DMS153 treated with DMSO at 0.1 percent for 48 hours (cell line): ENCODE measurements at regions not wholly inside any gene's neighbourhood (a gene's known extent, or its start where the extent isn't known, plus 50 kb on each side); places are given as distances from the start of the nearest gene placed in this dataset.
"Not testable (repeated sequence)": the region's sequence is repeated elsewhere in the genome, so short reads cannot be mapped to it uniquely, and the experiment has no call there.

Experiments
- DNase-seq: peaks from one replicate; lab custom pipeline; 2025; ENCODE audit not compliant: unreplicated experiment; lab: John Stamatoyannopoulos, UW

DNA sequence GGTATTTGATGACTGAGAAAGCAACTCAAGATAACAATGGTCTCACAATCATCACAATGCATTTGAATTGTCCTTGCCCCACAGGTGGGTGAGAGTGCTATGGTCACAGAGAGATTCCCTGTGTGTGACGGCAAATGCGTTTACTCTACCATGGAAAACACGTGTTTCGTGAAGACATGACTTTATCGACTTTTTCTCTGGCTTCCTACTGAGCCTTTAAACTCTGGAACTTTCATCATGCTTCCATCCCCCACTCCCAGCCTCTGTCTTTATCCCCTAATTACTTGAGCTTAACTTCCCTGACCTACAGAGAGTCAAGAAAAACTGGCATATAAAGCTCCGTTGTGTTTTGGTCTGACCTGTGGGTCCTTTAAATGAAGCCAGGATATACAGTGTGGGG is 414.1 kb upstream of the CLINT1 start:
- DNase-seq: no peak

- no peak for DNase-seq
Observed at GRCh38 chr5:158272409-158272808, 413.5 kb upstream of the CLINT1 start.

DNA sequence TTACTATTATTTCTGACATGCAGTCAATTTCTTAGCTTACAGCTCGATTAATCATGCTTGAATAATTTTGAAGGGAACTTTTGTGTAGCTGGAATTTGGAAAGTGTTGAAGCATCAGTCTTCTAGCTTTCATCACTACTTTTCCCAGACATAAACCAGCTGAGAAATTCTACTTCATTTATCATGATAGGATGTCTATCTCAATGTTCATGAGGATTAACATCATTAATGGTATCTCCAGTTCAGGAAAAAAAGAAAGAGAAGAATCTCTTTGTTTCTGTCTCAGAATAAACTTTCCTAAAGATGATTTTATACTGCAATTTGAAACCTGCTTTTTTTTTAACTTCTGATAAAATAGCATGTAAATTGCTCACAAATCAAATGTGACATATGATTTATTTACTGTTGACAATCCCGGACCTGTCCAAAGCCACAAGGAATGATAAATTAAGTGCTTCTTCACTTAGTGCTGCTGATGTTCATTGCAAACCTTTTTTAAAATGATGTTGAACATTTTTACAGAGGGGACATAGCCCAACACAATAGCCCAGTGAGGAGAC is 412.1 kb upstream of the CLINT1 start:
- no peak for DNase-seq

GRCh38 chr5:158268286-158268685 is 409.3 kb upstream of the CLINT1 start:
- no peak for DNase-seq

DNA sequence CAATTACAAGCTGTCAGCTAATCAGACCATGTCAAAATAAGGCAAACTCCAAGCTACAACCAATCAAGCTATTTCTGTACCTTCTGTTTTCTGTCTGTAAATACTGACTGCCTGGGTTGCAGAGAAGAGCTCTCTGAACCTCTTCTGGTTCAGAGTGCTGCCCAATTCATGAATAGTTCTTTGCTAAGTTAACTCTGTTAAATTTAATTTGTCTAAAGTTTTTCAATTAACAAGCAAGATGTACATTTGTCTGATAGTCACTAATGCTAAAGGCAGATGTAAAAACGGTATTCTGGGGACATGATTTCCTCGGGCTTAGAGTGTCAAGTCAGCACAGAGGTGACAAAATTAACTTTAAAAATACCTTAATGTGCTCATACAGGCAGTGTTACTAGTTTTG is 408.3 kb upstream of the CLINT1 start:
- no peak for DNase-seq

GRCh38 chr5:158265931-158266700 is 407.2 kb upstream of the CLINT1 start:
- no peak for DNase-seq

DNA sequence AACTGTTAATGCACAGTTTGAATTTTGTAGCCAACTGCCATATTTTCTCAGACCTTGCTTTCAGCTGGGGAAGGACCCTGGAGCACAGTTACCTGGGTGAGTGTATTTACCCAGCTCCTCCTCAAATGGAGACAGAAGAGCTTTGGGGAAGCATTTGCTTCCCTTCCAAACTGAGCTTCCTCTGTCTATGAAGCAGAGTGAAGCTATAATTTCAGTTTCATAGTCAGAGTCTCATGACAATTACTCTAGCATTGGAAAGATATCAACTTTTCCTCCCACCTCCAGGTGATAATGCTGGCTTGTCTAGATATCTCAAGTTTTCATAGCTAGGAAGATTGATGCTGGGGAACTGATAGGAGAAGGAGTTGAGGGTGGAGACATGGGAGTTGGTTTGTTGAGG is 406.4 kb upstream of the CLINT1 start:
- no peak for DNase-seq

DNA sequence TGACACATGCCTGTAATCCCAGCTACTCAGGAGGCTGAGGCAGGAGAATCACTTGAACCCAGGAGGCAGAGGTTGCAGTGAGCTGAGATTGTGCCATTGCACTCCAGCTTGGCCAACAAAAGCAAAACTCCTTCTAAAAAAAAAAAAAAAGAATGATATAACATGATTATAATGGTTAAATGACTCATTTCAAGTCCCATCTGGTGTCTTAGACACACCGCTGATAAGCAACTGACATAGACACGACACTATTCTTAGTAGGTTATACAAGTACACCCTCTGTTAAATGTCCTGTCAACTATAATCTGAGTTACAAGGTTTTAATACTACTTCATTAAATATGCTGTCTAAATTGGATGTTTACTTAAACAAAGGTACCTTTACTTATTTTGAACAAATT is 405.3 kb upstream of the CLINT1 start:
- no peak for DNase-seq

- no peak for DNase-seq
Observed at GRCh38 chr5:158261674-158262367, 402.9 kb upstream of the CLINT1 start.

DNA sequence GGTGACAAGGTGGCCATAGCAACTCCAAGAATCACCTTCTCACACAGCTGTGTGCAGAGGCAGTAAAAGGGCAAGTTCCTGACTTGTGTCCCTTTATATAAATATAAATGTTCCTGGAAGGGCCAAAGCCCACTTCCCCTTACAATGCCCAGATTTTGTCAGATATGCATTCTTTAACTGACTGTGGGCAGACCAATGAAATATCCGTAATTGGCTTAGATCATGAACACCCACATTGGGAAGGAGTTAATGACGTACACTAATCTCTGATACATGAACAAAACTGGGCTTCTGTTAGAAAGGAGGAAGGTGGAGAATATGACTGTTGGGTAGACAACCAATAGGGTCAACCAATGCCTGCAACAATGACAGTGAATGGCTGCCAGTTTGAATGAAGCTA is 397.2 kb upstream of the CLINT1 start:
- no peak for DNase-seq

- DNase-seq: no peak
Observed at GRCh38 chr5:158255609-158256008, 396.7 kb upstream of the CLINT1 start.

DNA sequence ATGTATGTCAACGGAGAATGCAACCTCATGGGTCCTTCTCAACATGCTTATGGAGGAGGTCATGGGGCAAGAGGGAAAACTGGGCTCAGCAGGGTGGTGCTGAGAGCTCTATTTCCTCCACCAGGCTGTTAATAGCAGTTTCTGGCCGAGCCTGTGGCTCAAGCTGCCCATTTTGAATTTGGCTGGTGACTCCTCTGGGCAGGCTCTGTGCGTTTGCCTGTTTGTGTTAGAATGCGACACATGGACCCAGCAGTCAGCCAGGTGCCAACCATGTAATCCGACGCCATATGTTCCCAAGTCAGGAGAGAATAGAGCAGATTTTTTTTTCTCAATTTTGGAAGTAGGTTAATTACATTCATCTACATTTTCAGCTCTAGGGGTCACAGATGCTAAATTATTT is 387.7 kb upstream of the CLINT1 start:
- no peak for DNase-seq

DNA sequence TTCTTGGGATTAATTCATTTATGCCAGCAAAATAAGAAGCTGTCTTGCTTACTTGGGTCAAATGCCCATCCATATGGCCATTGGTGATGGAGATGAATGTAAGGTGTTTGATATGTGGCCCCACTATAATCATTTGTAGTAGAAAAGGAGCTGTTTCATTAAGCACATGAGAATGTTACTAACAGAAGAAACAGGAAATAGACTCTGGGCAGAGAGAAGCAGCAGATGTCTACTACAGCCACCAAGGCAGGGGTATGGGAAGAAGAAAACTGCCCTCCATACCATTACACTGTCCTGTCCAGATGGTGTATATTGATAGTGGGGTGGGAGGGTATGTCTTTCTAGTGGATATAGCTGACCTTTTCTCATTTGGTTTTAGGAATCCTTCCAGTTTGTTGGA is 386.6 kb upstream of the CLINT1 start:
- DNase-seq: no peak

GRCh38 chr5:158244882-158245281 is 385.9 kb upstream of the CLINT1 start:
- no peak for DNase-seq

DNA sequence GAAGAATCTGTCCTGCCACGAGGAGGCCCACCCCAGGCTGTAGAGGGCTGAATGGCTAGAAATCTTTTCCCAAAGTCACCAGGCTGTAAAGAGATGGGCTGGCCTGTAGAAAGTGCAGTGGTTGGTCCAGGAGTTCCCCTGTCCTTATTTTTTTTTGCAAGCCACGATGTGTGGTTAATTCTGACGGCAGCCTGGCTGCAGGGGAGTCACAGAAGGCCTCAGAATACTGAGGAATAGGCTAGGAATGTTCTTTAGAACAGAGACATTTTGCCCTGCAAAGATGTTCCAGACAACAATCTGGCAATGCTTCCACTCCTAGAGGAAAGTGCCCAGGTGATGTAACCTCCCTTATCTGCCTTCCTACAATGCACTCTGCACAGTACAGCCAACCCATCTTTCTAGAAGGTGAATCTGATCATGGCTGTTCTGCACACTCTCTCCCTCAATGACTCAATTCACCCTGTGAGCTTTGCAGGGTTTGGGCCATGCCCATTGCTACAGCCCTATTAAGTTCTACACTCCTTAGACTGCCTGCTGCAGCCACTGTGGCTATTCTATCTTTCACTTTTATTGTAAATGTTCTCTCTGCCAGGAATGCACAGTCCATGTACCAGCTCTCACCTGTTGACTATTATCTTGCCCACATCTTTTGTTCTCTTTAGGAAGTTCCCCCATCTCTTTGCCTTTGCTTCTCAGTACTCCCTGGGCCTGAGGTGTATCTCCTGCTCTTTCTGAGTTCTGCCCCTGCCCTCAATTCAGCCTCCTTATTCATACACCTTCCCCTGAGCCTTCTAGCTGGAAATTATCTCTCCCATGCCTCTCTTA is 377.8 kb upstream of the CLINT1 start:
- no peak for DNase-seq

- no peak for DNase-seq
Observed at GRCh38 chr5:158235159-158235547, 376.2 kb upstream of the CLINT1 start.

GRCh38 chr5:158234323-158235158 is 375.6 kb upstream of the CLINT1 start:
- no peak for DNase-seq

GRCh38 chr5:158233735-158234322 is 374.9 kb upstream of the CLINT1 start:
- DNase-seq: no peak

GRCh38 chr5:158227314-158227713 is 368.4 kb upstream of the CLINT1 start:
- DNase-seq: not testable (repeated sequence)

DNA sequence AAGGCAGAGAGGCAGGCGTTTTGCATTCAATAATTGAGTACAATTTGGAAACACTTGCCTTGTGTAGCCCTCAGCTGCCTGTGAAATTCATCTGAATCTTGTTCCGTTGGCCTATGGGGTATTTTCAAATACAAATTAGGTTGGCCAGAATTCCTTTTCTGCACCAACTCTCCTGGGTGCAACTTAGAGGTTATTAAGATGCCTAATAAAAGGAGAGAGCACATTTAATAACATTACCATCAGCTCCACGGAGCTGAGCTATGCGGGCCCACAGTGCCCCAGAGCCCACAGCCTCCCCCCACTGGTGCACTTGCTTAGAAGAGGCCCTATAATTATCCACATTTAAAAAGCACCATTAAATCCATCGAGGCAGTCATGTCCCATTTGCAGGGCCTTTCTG is 367.6 kb upstream of the CLINT1 start:
- no peak for DNase-seq
